Spleen (tissue), 11 donors: ENCODE measurements at regions not wholly inside any gene's neighbourhood (a gene's known extent, or its start where the extent isn't known, plus 50 kb on each side); places are given as distances from the start of the nearest gene placed in this dataset.

Experiments
- DNase-seq: peaks from one replicate; pipeline ENCODE4 v3.0.0-alpha.2; 2020
- H3K27ac ChIP-seq, 8 donors: fragments of 200-600 bp; sonication (generic) in 7 of 8; 1 replicate in 4 of 8; 2 replicates in 4 of 8; pipeline versions ENCODE4 v1.5.0 to v1.8.0; 2016 to 2021; ENCODE audit warnings: inconsistent platforms in 4 of 8, mild to moderate bottlenecking in 4 of 8, moderate library complexity in 1 of 8
- H3K27me3 ChIP-seq, 7 donors: fragments of 200-600 bp; sonication (generic) in 6 of 7; replicated peaks in 1 of 7; 1 replicate in 4 of 7; 2 replicates in 3 of 7; pipeline versions ENCODE4 v1.5.0 to v1.8.0; 2016 to 2021; ENCODE audit warnings: inconsistent platforms in 3 of 7, mild to moderate bottlenecking in 1 of 7
- H3K36me3 ChIP-seq, 6 donors: fragments of 200-600 bp; sonication (generic) in 5 of 6; 1 replicate in 4 of 6; 2 replicates in 2 of 6; pipeline versions ENCODE4 v1.5.0 to v1.8.0; 2016 to 2021; ENCODE audit warnings: inconsistent platforms in 2 of 6
- H3K4me1 ChIP-seq, 6 donors: fragments of 200-600 bp; sonication (generic) in 5 of 6; 1 replicate in 3 of 6; 2 replicates in 3 of 6; pipeline versions ENCODE4 v1.5.0 to v1.8.0; 2016 to 2021; ENCODE audit warnings: inconsistent platforms in 3 of 6
- H3K4me3 ChIP-seq, 8 donors: fragments of 200-600 bp; sonication (generic) in 7 of 8; 1 replicate in 4 of 8; 2 replicates in 4 of 8; pipeline versions ENCODE4 v1.5.0 to v1.8.0; 2016 to 2021; ENCODE audit warnings: inconsistent platforms in 4 of 8, mild to moderate bottlenecking in 4 of 8, moderate library complexity in 2 of 8
- H3K9me3 ChIP-seq, 8 donors: fragments of 200-600 bp; sonication (generic) in 7 of 8; 1 replicate in 4 of 8; 2 replicates in 4 of 8; pipeline versions ENCODE4 v1.5.0 to v1.8.0; 2016 to 2021; ENCODE audit warnings: inconsistent platforms in 4 of 8
- POLR2A ChIP-seq, 3 donors: fragments of 450-650 bp; IDR thresholded peaks; one replicate each; pipeline ENCODE4 v1.5.1; 2017; ENCODE audit warnings: antibody characterized with exemption in 3 of 3, mild to moderate bottlenecking in 1 of 3
- POLR2AphosphoS5 ChIP-seq, 3 donors: sonication (generic); formaldehyde crosslinking; IDR thresholded peaks; one replicate each; pipeline ENCODE4 v1.5.1; 2017; ENCODE audit warnings: antibody characterized with exemption in 3 of 3
- WGBS, 5 donors: extraction: QIAGEN DNeasy Blood & Tissue Kit in 3 of 5; methylation state at CpG; one replicate each; pipeline versions ENCODE4 v1.1.5 to v1.1.7; 2013 to 2018; 5-methylcytosine and 5-hydroxymethylcytosine counted together
- intact Hi-C: fragments of 100-400 bp; cut with DNase I; formaldehyde crosslinking; loops from one replicate; pipeline ENCODE4 v1.15.0; 2023; ENCODE audit warnings: low total_unique reads
- TF ChIP-seq, protein P1 (sequence below), 11 experiments: fragments of 200-600 bp in 7 of 11; fragments of 450-650 bp in 4 of 11; sonication (generic) in 4 of 11; IDR thresholded peaks in 8 of 11; conservative IDR thresholded peaks in 3 of 11; 1 replicate in 7 of 11; 2 replicates in 4 of 11; pipeline versions ENCODE4 v1.4.0 to v1.8.0; 2016 to 2021; ENCODE audit warnings: antibody characterized with exemption in 11 of 11, inconsistent platforms in 4 of 11, mild to moderate bottlenecking in 1 of 11
- donor health status: healthy with polysubstance abuse.
- donor health status: DM: no; HTN: no; CAD: no; lungs with moderate emphysema.
- donor health status: DM: no; HTN: no; CAD: no.
- donor health status: Bipolar disorder and iron deficiency.
- donor health status: healthy.
- donor health status: DM: no; HTN: no; CAD: no.
- donor health status: DM: yes; HTN: yes; CAD: no.

DNA sequence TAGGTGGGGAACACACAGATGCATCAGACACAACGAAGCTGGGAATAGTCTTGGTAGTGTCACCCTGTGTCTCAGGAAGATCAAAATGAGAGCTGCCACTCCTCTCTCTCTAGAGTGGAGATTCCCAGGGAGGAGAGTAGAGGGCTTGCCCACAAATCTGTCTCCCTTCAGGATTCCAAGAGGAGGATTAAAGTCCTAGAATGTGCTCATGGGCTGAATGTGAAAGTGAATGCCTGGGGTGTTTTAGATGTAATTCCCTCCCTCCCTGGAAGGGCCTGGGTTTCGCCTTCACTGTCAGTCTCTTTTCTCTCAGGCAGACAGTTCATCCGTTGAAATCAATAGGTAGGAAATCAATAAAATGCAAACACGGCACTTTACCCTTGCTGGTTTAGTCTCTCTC lies 282.6 kb upstream of the PPARGC1A start:
- H3K36me3 ChIP-seq: no peaks in the 10 kb centered on the region
- no peak for TF ChIP-seq POLR2A (IDR thresholded peaks at IDR 0.05)
- TF ChIP-seq, protein P1, sequence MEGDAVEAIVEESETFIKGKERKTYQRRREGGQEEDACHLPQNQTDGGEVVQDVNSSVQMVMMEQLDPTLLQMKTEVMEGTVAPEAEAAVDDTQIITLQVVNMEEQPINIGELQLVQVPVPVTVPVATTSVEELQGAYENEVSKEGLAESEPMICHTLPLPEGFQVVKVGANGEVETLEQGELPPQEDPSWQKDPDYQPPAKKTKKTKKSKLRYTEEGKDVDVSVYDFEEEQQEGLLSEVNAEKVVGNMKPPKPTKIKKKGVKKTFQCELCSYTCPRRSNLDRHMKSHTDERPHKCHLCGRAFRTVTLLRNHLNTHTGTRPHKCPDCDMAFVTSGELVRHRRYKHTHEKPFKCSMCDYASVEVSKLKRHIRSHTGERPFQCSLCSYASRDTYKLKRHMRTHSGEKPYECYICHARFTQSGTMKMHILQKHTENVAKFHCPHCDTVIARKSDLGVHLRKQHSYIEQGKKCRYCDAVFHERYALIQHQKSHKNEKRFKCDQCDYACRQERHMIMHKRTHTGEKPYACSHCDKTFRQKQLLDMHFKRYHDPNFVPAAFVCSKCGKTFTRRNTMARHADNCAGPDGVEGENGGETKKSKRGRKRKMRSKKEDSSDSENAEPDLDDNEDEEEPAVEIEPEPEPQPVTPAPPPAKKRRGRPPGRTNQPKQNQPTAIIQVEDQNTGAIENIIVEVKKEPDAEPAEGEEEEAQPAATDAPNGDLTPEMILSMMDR (IDR thresholded peaks at IDR 0.05 in 8 of 11, conservative IDR thresholded peaks at IDR 0.05 in 3 of 11): no peak
- TF ChIP-seq POLR2AphosphoS5 (IDR thresholded peaks at IDR 0.05): no peak
- DNase-seq: no peak
- no peak overlapping the region for H3K27ac ChIP-seq
- 63 to 72% (median 70%) methylated on average over 4 of the region's 4 CpGs for WGBS, 5 donors
- H3K9me3 ChIP-seq: peaks cover 0 to 6% (median 0%) of the 10 kb centered on the region in 8 donors
- no peaks in the 10 kb centered on the region for H3K27me3 ChIP-seq
- no peaks in the 10 kb centered on the region for H3K4me1 ChIP-seq
- intact Hi-C loops: no loop called here
- no peak overlapping the region for H3K4me3 ChIP-seq

DNA sequence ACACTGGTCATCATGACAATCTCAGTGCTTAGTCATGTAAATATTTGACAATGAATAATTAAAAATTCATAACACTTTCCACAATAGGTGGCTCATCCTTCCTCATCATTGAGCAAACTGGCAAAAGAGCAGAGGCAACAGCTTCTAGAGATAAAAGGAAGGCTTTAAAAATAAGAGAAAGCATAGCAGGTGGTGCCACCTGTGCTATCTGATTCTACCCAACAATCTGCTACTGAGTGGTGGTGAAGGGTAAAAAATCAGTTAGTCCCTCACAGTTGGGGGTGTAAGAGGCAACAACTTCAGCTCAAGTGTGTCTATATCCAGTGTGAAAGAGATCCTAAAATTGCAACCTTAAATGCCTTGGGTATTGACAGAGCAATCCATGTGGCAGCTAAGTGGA lies 280.1 kb upstream of the PPARGC1A start:
- TF ChIP-seq, protein P1 (IDR thresholded peaks at IDR 0.05 in 8 of 11, conservative IDR thresholded peaks at IDR 0.05 in 3 of 11): no peak
- no peak for TF ChIP-seq POLR2AphosphoS5 (IDR thresholded peaks at IDR 0.05)
- no peak for TF ChIP-seq POLR2A (IDR thresholded peaks at IDR 0.05)
- no peak for DNase-seq
- intact Hi-C loops: no loop called here
- H3K4me3 ChIP-seq: no peak overlapping the region
- no peaks in the 10 kb centered on the region for H3K36me3 ChIP-seq
- H3K9me3 ChIP-seq: no peaks in the 10 kb centered on the region
- H3K27me3 ChIP-seq: no peaks in the 10 kb centered on the region
- no peaks in the 10 kb centered on the region for H3K4me1 ChIP-seq
- no peak overlapping the region for H3K27ac ChIP-seq

- Histone ChIP-seq H3K4me1 (no peaks in the 10 kb centered on the region), H3K4me3 (no peak overlapping the region), H3K27ac (no peak overlapping the region), H3K36me3 (no peaks in the 10 kb centered on the region), H3K9me3 (no peaks in the 10 kb centered on the region), H3K27me3 (no peaks in the 10 kb centered on the region)
- no peak for DNase-seq
- intact Hi-C loops: no loop called here
- WGBS, 5 donors: 79 to 96% (median 87%) methylated on average over 2 of the region's 2 CpGs
- TF ChIP-seq POLR2A (IDR thresholded peaks at IDR 0.05) (no peak), POLR2AphosphoS5 (IDR thresholded peaks at IDR 0.05) (no peak)
- TF ChIP-seq, protein P1 (IDR thresholded peaks at IDR 0.05 in 8 of 11, conservative IDR thresholded peaks at IDR 0.05 in 3 of 11): no peak
Measured at GRCh38 chr4:24168658-24169057, 278.8 kb upstream of the PPARGC1A start.

- no peak overlapping the region for H3K4me3 ChIP-seq
Measured at GRCh38 chr4:24166501-24166900, 276.7 kb upstream of the PPARGC1A start.

More at GRCh38 chr4:24166501-24166900, 276.7 kb upstream of the PPARGC1A start:
- WGBS, 5 donors: 61 to 84% (median 79%) methylated on average over 1 of the region's 1 CpG
- Histone ChIP-seq H3K36me3 (no peaks in the 10 kb centered on the region), H3K27ac (no peak overlapping the region), H3K4me1 (no peaks in the 10 kb centered on the region), H3K27me3 (no peaks in the 10 kb centered on the region), H3K9me3 (no peaks in the 10 kb centered on the region)
- no peak for DNase-seq
- intact Hi-C loops: no loop called here
- TF ChIP-seq POLR2AphosphoS5 (IDR thresholded peaks at IDR 0.05): no peak
- TF ChIP-seq POLR2A (IDR thresholded peaks at IDR 0.05): no peak
- TF ChIP-seq, protein P1 (IDR thresholded peaks at IDR 0.05 in 8 of 11, conservative IDR thresholded peaks at IDR 0.05 in 3 of 11): no peak
